Mammary epithelial cell (primary cell): ENCODE measurements at regions not wholly inside any gene's neighbourhood (a gene's known extent, or its start where the extent isn't known, plus 50 kb on each side); places are given as distances from the start of the nearest gene placed in this dataset.

Source experiments
- CTCF ChIP-seq, 2 donors: IDR thresholded peaks in 1 of 2; conservative IDR thresholded peaks in 1 of 2; 2 replicates each; pipeline ENCODE4 v1.5.1; 2011 to 2012; ENCODE audit warnings: inconsistent platforms in 2 of 2, low read length in 2 of 2, mild to moderate bottlenecking in 2 of 2, control low read depth in 1 of 2, low read depth in 1 of 2; ENCODE audit not compliant: insufficient read depth in 1 of 2; ENCODE audit errors: extremely low read depth in 1 of 2
- EZH2 ChIP-seq: IDR thresholded peaks from 2 replicates; pipeline ENCODE4 v1.6.1; 2012; ENCODE audit warnings: low read length, inconsistent platforms, borderline replicate concordance

- TF ChIP-seq CTCF (conservative IDR thresholded peaks at IDR 0.05 in 1 of 2, IDR thresholded peaks at IDR 0.05 in 1 of 2; ENCODE audit: extremely low read depth in 1 of 2, insufficient read depth in 1 of 2, low read depth in 1 of 2, low read length in 2 of 2) (no peak), EZH2 (no peak)
Observed at GRCh38 chr4:160492181-160492580, 1389.3 kb downstream of the RAPGEF2 start.
